PFSK-1 (cell line): ENCODE measurements at regions not wholly inside any gene's neighbourhood (a gene's known extent, or its start where the extent isn't known, plus 50 kb on each side); places are given as distances from the start of the nearest gene placed in this dataset.

ENCODE experiments used
- FOXP2 ChIP-seq: optimal IDR thresholded peaks from 2 replicates; pipeline ENCODE3; 2011; ENCODE audit warnings: borderline replicate concordance, control low read depth, inconsistent platforms; ENCODE audit not compliant: insufficient read depth; ENCODE audit errors: extremely low read length, extremely low read depth
- POLR2AphosphoS5 ChIP-seq: IDR thresholded peaks from 2 replicates; pipeline ENCODE4 v1.6.1; 2012; ENCODE audit warnings: low read depth, mild to moderate bottlenecking, control low read depth, low read length, moderate library complexity
- REST ChIP-seq, 2 experiments: IDR thresholded peaks; 2 replicates each; pipeline versions ENCODE4 v1.6.1 to v1.8.0; 2011 to 2012; ENCODE audit warnings: low read depth in 2 of 2, low read length in 2 of 2, control low read depth in 1 of 2, inconsistent platforms in 1 of 2, mild to moderate bottlenecking in 1 of 2, moderate library complexity in 1 of 2; ENCODE audit not compliant: insufficient read depth in 1 of 2
- SIN3A ChIP-seq: IDR thresholded peaks from 2 replicates; pipeline ENCODE4 v1.6.1; 2012; ENCODE audit warnings: mild to moderate bottlenecking, low read length, moderate library complexity, borderline replicate concordance; ENCODE audit not compliant: insufficient read depth
- TAF1 ChIP-seq: IDR thresholded peaks from 2 replicates; pipeline ENCODE4 v1.6.1; 2012; ENCODE audit warnings: low read length, control low read depth, borderline replicate concordance; ENCODE audit not compliant: insufficient read depth

DNA sequence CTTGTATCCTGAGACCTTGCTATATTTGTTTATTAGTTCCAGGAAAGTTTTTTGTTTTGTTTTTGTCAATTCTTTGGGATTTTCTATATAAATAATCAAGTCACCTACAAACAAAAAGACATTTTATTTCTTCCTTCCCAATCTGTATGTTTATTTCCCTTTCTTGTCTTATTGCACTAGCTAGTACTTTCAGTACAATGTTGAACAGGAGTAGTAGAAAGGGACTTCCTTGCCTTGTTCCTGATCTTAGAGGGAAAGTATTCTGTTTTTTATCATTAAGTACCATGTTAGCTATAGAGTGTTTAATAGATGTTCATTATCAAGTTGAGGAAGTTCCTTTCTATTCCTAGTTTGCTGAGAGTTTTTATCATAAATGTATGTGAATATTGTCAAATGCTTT lies 119.5 kb upstream of the TLE4 start:
- TF ChIP-seq POLR2AphosphoS5: no peak
- no peak for TF ChIP-seq FOXP2
- no peak for TF ChIP-seq REST (IDR thresholded peaks at IDR 0.05; ENCODE audit: insufficient read depth in 1 of 2, low read depth in 2 of 2, low read length in 2 of 2)
- TF ChIP-seq TAF1: no peak
- no peak for TF ChIP-seq SIN3A

DNA sequence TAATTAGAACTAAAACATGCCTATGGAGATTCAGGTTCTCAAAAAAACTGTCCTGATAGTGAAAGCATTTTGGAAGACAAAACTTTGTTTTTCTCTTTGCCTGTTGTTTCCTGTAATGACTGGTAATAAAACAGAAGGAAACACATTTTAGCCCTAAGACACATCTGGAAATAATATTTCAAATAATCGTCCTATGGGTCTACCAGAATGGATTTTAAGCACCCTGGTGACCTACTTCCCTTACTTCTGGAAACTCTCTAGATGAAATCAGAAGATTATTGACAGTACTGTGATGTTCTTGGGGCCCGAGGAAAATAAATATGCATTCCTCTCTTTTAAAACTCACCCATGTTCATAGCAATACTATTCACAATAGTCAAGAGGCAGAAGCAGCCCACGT lies 110.1 kb upstream of the TLE4 start:
- TF ChIP-seq SIN3A (no peak), POLR2AphosphoS5 (no peak), FOXP2 (no peak), TAF1 (no peak), REST (IDR thresholded peaks at IDR 0.05; ENCODE audit: insufficient read depth in 1 of 2, low read depth in 2 of 2, low read length in 2 of 2) (no peak)

DNA sequence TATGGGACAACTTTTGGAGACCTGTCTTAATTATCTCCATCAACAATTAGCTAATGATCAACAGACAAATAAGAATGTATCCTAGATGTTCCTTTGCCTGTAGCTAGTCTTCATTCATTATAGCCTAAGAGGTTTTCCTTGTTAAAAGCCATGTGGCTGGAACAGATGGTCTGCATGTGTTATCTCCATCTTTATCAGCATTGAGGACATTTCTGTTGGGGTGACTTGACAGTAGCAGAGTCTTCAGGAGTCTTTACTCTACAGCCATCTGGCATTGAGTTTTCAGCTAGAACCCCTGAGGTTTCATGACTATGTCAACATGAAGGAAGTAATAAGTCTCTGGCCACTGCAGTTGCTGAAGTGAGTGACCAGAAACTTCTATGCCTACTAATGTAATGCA lies 106.6 kb upstream of the TLE4 start:
- no peak for TF ChIP-seq TAF1
- TF ChIP-seq SIN3A: no peak
- TF ChIP-seq POLR2AphosphoS5: no peak
- no peak for TF ChIP-seq REST (IDR thresholded peaks at IDR 0.05; ENCODE audit: insufficient read depth in 1 of 2, low read depth in 2 of 2, low read length in 2 of 2)
- TF ChIP-seq FOXP2: no peak

GRCh38 chr9:79469164-79469563 lies 102.6 kb upstream of the TLE4 start:
- no peak for TF ChIP-seq SIN3A
- no peak for TF ChIP-seq TAF1
- no peak for TF ChIP-seq FOXP2
- TF ChIP-seq POLR2AphosphoS5: no peak
- no peak for TF ChIP-seq REST (IDR thresholded peaks at IDR 0.05; ENCODE audit: insufficient read depth in 1 of 2, low read depth in 2 of 2, low read length in 2 of 2)

GRCh38 chr9:79470954-79471353 lies 100.8 kb upstream of the TLE4 start:
- no peak for TF ChIP-seq SIN3A
- no peak for TF ChIP-seq TAF1
- no peak for TF ChIP-seq REST (IDR thresholded peaks at IDR 0.05; ENCODE audit: insufficient read depth in 1 of 2, low read depth in 2 of 2, low read length in 2 of 2)
- no peak for TF ChIP-seq POLR2AphosphoS5
- no peak for TF ChIP-seq FOXP2
